GM21390 (cell line): ENCODE measurements at regions not wholly inside any gene's neighbourhood (a gene's known extent, or its start where the extent isn't known, plus 50 kb on each side); places are given as distances from the start of the nearest gene placed in this dataset.
"Not testable (repeated sequence)": the region's sequence is repeated elsewhere in the genome, so short reads cannot be mapped to it uniquely, and the experiment has no call there.

Source experiments
- ATAC-seq: cut with Tn5 transposase; IDR thresholded peaks from one replicate; pipeline ENCODE4 v1.9.1; 2021; ENCODE audit not compliant: unreplicated experiment

DNA sequence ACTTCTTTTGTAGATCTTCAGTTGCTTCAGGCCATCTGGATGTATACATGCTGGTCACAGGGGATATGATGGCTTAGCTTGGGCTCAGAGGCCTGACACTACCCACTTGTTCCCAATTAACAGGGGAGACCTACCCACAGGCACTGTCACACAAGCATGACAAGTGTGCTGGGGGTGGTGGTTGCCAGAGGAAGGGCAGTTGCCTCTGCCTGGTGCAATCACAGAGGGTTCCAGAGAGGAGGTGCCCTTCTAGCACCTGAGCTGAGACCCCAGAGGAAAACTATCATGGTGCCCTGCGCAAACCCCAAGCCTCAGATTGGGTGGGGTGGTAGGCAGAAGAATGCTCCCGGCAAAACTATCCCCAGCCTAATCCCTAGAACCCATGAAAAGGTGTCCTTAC lies 65.6 kb upstream of the NANOS1 start:
- ATAC-seq, result no peak

DNA sequence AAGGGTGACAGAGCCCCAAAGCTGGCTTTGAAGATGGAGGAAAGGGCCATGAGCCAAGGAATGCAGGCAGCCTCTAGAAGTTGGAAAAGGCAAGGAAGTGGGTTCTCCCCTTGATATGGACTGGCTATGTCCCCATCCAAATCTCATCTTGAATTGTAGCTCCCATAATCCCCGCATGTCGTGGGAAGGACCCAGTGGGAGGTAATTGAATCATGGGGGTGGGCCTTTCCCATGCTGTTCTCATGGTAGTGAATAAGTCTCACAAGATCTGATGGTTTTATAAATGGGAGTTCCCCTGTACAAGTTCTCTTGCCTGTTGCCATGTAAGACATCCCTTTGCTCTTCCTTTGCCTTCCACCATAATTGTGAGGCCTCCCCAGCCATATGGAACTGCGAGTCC lies 65.0 kb upstream of the NANOS1 start:
- ATAC-seq, result not testable (repeated sequence)

GRCh38 chr10:118965096-118965495 lies 64.4 kb upstream of the NANOS1 start:
- ATAC-seq, result no peak

- no peak for ATAC-seq
Observed at GRCh38 chr10:118965645-118966044, 63.9 kb upstream of the NANOS1 start.

DNA sequence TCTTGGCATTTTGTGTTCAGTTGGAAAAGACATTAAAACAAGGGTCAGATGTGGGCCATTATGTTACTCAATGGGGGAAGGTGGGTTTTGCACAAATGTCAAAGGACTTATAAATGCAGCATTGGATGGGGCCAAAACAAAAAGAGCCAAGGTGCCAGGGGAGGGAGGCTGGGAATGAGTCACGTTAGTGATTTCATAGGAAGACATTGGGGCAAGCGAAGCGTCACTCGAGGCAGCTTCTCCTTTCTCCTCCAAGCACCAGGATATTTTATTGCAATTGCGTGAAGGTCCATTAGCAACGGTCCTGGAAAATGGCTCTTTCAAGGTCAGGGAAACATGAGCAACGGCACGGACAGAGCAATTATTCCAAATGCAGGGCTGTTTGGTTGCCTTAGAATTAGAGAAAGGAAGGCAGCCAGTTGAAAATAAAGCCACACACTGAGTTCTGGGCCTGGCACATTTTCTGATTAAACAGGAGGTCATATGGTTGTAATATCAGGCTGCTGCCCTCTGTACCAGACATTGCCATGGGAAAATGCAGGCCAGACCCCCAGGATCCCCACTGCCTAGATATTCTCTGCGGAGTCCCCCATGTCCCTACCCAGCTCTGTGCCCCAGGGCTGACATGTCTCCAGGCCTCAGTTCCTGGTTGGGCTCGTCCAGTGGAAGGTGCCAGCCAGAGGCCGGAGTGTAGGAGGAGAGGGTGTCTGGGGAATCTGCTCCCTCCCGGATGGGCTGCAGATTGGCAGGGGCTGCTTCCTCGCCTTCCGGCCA lies 63.3 kb upstream of the NANOS1 start:
- no peak for ATAC-seq

- ATAC-seq, result no peak
Observed at GRCh38 chr10:118966850-118967125, 62.7 kb upstream of the NANOS1 start.

DNA sequence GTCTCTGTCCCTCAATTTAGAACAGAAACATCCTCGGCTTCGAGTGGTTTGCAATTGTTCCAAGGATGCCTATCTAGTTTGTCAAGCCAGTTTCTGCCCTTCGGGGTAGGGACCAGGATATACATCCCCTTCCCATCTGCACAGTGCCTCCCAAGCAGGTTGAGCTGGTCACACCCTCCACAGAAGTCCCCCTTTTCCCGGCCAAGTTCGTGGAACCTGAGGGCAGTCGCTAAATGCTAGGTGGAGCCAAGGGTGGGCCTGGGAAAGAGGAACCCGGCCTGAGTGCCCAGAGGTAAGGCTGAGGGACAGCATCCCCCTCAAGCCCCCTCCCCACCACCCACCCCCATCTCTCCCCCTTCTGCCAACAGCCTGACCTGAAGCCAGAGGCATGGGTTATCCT lies 62.4 kb upstream of the NANOS1 start:
- ATAC-seq, result no peak

DNA sequence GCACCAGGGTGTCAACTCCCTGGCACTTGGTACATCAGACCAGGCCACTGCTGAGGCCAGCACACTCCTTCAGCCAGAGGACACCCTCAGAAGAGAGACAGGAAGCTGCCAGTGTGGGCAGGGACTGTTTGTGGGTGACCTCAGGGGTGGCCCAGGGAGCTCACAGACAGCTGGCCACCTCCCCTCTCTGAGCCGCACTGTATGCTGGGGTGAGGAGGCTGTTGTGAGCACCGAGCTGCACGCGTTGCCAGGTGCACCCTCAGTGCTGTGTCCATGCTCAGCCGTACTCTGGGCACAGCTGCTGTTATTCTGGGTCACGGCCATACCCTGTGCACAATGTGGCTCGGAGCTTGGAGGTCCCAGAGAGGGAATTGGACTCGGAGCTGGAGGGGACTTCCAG lies 61.5 kb upstream of the NANOS1 start:
- ATAC-seq, result no peak

GRCh38 chr10:118968482-118968881 lies 61.0 kb upstream of the NANOS1 start:
- ATAC-seq, result no peak

DNA sequence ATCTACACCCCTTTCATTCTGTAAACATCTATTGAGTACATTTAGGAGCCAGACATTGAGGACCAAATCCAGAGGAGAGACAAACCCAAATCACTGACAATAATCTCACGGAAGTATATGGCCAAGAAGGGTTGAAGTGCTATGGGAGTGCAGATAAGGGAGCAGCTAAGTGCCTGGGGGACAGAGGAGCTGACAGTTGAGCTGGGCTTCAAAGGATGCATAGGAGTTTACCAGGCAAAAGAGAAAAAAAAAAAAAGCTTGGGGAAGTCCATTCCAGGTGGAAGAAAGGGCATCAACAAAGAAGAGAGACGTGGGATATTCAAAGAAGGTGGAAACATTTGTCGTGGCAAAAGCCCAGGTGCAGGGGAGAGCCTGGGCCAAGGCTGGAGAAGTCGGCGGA lies 60.5 kb upstream of the NANOS1 start:
- ATAC-seq, result no peak

DNA sequence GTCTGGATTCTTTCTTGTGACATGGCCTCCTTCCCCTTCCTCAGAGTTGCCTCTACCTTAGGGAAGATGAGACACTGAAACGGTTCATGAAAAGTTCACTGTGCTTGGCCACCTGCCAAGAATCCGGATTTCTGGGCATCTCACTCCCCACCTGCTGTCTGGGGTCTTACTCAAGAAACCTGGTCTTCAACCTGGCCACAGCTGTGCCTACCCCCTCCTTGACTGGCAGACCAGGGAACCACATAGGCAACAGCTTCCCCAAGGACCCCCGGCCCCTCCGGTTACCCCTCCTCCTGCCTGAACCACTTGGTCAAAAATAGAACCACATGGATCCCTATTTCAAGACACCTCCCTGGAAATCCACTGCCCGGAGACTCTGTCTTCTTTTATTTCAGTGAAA lies 58.7 kb upstream of the NANOS1 start:
- ATAC-seq, result no peak

DNA sequence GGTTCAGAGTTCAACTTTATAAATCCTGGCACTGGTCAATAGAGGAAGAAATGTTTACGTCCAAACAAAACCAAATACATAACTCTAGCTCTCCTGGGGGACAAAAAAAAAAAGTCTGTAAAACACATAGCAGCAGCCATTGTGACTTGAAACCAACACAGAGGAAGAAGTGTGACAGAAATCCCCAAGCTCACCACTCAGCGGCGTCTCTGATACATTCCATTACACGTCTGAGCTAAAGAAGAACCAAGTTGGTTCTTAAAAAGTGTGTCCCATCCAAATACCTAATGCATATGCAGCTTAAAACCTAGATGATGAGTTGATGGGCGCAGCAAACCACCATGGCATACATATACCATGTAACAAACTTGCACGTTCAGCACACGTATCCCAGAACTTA lies 58.3 kb upstream of the NANOS1 start:
- ATAC-seq, result no peak

GRCh38 chr10:118971876-118972275 lies 57.6 kb upstream of the NANOS1 start:
- ATAC-seq, result no peak

DNA sequence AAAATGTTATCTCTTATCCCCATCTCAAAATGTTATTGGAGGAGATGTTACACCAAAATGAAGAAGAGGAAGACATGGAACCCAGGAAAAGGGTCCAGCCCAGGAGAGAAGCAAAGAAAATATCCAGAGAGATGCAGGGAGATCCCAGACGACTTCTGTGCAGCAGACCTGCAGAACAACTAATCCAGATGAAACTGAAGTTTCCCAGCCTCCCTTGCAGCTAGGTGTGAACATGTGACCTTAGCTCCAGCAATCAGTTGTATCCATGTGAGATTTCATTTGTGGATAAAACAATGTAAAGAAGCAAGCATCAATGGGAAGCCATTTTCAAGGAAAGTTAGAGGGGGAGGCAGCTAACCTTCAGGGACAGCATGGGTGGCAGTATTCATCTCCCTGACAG lies 55.8 kb upstream of the NANOS1 start:
- no peak for ATAC-seq

DNA sequence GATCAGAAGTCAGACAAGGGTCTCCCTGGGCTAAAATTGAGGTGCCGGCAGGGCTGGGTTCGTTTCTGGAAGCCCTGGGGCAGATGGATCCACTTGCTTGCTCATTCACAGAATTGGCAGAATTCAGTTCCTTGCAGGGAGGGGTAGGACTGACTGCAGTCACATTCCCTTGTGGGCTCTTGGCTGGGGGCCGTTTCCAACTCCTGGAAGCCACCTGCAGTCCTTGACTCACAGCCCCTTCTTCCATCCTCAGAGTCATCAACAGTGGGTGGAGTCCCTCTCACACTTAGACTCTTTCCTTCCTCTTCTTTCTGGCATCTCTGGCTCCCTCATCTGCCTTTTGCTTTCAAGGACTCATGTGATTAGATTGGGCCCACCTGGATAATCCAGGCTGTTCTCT lies 54.6 kb upstream of the NANOS1 start:
- ATAC-seq, result no peak

DNA sequence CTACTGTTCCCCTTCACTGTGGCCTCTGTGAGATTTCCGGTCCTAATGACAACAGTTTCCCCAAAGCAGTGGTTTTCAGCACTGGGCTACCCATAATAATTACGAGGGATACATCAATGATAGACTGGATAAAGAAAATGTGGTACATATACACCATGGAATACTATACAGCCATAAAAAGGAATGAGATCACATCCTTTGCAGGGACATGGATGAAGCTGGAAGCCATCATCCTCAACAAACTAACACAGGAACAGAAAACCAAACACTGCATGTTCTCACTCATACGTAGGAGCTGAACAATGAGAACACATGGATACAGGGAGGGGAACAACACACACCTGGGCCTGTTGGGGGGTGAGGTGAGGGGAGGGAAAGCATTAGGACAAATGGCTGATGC lies 53.3 kb upstream of the NANOS1 start:
- not testable (repeated sequence) for ATAC-seq

DNA sequence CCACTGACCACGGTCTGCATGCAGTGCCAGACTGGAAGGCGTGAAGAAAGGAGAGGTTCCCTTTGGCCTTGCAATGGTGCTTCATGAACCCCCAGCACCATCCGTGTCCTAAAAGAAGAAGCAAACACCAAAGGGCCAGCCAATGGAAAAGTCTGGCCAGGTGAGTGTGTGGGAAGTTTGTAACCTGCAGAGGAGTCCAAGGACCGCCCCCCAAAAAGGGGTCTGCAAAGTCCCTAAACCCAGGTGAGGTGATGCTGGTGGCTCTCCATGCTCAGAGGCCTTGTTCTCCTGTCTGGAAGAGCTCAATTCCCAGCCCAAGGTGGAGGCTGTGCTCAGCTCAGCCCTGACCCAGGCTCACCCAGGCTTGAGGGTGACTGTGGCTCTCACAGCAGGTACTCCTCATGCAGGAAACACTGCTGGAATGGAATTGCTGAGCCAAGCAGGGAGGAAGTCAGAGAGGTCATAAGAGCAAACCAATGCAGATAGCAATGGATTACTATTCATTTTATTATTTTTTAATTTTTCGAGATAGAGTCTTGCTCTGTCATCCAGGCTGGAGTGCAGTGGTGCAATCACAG lies 52.4 kb upstream of the NANOS1 start:
- no peak for ATAC-seq

- no peak for ATAC-seq
Observed at GRCh38 chr10:118977835-118978234, 51.7 kb upstream of the NANOS1 start.

GRCh38 chr10:118978316-118978997 lies 51.1 kb upstream of the NANOS1 start:
- ATAC-seq, result no peak

GRCh38 chr10:118978998-118979350 lies 50.5 kb upstream of the NANOS1 start:
- ATAC-seq, result no peak

GRCh38 chr10:118979661-118980060 lies 49.9 kb upstream of the NANOS1 start:
- ATAC-seq, result no peak
